Osteocyte (in vitro differentiated cells): ENCODE measurements at regions not wholly inside any gene's neighbourhood (a gene's known extent, or its start where the extent isn't known, plus 50 kb on each side); places are given as distances from the start of the nearest gene placed in this dataset.

Experiments used
- DNase-seq: peaks from one replicate; pipeline ENCODE4 v3.0.0; 2021; ENCODE audit warnings: mixed read lengths; ENCODE audit not compliant: unreplicated experiment; ENCODE audit errors: extremely low spot score
- H3K27ac Mint-ChIP-seq: one replicate; pipeline ENCODE4 v1.8.0; 2021; ENCODE audit warnings: mild to moderate bottlenecking, mixed read lengths; ENCODE audit not compliant: unreplicated experiment
- H3K27me3 Mint-ChIP-seq: one replicate; pipeline ENCODE4 v1.8.0; 2021; ENCODE audit warnings: mixed read lengths; ENCODE audit not compliant: unreplicated experiment
- H3K36me3 Mint-ChIP-seq: one replicate; pipeline ENCODE4 v1.8.0; 2021; ENCODE audit warnings: mixed read lengths; ENCODE audit not compliant: unreplicated experiment
- H3K4me1 Mint-ChIP-seq: one replicate; pipeline ENCODE4 v1.8.0; 2021; ENCODE audit warnings: mixed read lengths; ENCODE audit not compliant: unreplicated experiment
- H3K4me3 Mint-ChIP-seq: one replicate; pipeline ENCODE4 v1.8.0; 2021; ENCODE audit warnings: mild to moderate bottlenecking, moderate library complexity, mixed read lengths; ENCODE audit not compliant: unreplicated experiment
- H3K9me3 Mint-ChIP-seq: one replicate; pipeline ENCODE4 v1.8.0; 2021; ENCODE audit warnings: mixed read lengths; ENCODE audit not compliant: unreplicated experiment
- TF ChIP-seq, protein P1 (sequence below): fragments of 200-600 bp; sonication (generic); IDR thresholded peaks from 2 replicates; pipeline ENCODE4 v1.5.0; 2021; ENCODE audit warnings: antibody characterized with exemption, mild to moderate bottlenecking, moderate library complexity

GRCh38 chr7:156000601-156001396 is 188.5 kb upstream of the SHH start:
- H3K27me3 Mint-ChIP-seq, result no peaks in the 10 kb centered on the region
- H3K27ac Mint-ChIP-seq, result no peak overlapping the region
- H3K4me3 Mint-ChIP-seq, result no peak overlapping the region
- H3K9me3 Mint-ChIP-seq, result peaks cover 6% of the 10 kb centered on the region
- peak; percentile 73 for DNase-seq
- TF ChIP-seq, protein P1, sequence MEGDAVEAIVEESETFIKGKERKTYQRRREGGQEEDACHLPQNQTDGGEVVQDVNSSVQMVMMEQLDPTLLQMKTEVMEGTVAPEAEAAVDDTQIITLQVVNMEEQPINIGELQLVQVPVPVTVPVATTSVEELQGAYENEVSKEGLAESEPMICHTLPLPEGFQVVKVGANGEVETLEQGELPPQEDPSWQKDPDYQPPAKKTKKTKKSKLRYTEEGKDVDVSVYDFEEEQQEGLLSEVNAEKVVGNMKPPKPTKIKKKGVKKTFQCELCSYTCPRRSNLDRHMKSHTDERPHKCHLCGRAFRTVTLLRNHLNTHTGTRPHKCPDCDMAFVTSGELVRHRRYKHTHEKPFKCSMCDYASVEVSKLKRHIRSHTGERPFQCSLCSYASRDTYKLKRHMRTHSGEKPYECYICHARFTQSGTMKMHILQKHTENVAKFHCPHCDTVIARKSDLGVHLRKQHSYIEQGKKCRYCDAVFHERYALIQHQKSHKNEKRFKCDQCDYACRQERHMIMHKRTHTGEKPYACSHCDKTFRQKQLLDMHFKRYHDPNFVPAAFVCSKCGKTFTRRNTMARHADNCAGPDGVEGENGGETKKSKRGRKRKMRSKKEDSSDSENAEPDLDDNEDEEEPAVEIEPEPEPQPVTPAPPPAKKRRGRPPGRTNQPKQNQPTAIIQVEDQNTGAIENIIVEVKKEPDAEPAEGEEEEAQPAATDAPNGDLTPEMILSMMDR, result no peak
- no peaks in the 10 kb centered on the region for H3K36me3 Mint-ChIP-seq
- no peaks in the 10 kb centered on the region for H3K4me1 Mint-ChIP-seq

DNA sequence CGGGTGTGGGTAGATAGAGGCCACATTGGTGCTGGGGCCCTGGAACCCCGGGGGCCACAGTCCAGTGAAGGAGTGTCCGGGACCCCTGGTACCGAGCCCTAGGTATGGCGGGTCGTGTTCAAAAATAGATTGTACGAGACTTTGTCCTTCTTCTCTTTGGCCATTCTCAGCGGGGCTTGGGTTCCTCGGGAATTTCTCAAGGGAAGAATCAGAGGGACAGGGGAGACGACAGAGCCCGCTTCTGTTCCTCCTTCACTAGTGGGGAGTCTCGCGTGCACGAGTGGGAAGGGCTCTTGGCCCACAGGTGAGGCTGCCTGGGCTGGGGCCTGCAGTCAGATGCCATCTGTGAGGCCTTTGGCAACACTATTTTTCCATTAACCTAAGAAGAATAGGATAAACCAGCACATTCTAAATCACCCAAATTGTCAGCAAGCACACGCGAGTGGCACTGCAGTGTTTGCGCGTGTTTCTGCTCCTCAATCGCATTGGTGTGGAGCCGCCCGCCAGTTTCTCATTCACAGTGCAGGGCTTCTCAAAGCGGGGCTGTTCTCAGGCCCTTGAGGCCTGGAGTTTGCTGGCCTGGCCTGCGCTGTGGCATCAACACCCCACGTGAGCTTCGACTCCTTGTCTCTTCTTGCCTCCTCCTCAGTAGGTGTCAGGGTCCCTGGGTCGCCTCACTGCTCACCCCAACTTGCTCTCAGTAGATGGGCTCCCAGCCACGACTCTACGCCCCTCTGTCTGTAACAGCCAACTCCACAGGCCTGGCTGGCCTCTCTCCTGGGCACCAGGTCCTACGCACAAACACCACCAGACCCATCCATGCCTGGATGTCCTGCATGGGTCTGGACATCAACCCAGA is 187.6 kb upstream of the SHH start:
- no peaks in the 10 kb centered on the region for H3K36me3 Mint-ChIP-seq
- peak; percentile 72 for DNase-seq
- H3K4me1 Mint-ChIP-seq, result no peaks in the 10 kb centered on the region
- no peaks in the 10 kb centered on the region for H3K27me3 Mint-ChIP-seq
- no peak overlapping the region for H3K27ac Mint-ChIP-seq
- TF ChIP-seq, protein P1, result no peak
- no peak overlapping the region for H3K4me3 Mint-ChIP-seq
- peaks cover 6% of the 10 kb centered on the region for H3K9me3 Mint-ChIP-seq

DNA sequence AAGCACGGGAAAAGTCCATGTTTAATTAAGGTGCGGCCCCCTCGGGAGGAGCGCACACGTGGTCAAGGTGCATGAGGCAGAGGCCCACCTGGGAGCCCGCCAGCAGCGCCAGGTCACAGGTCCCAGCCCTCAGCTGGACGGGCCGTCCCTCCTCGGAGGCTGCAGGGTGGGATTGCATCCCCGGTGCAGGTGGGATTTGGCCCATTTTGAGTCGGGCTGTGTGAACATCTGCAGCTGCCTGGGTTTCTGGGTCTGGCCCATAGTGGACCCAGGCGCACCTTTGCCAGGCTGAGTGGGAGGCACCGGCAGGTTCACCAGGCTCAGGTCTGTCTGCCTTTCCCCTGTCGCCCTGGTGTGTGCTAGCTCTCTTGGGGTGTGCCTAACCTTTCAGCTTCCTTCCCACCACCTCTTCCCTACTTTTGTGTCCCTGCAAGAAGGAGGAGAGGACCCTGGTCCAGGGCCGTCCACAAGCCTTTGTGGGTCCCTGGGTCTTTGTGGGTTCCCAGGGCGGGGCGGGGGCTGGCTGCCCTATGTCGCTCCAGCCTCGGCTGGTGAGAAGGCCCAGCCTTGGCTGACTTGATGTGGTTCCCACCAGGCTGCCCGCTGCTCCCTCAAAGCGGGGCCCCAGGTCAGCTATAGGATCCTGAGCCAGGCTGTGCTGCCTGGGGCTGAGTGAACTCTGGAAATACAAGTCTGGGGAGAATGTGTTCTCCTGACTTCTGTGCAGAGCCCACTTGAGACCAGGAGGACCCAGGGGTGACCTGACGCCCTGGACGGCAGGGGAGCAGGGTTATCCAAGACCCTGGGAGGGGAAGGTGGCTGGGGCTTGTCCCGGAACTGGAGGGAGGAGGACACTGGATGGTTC is 186.7 kb upstream of the SHH start:
- Mint-ChIP-seq H3K9me3 (peaks cover 6% of the 10 kb centered on the region), H3K27ac (no peak overlapping the region), H3K4me1 (no peaks in the 10 kb centered on the region), H3K27me3 (no peaks in the 10 kb centered on the region), H3K4me3 (no peak overlapping the region), H3K36me3 (no peaks in the 10 kb centered on the region)
- DNase-seq, result peak; percentile 82
- TF ChIP-seq, protein P1, result no peak

GRCh38 chr7:155998328-155998691 is 186.0 kb upstream of the SHH start:
- no peaks in the 10 kb centered on the region for H3K27me3 Mint-ChIP-seq
- peak; percentile 79 for DNase-seq
- TF ChIP-seq, protein P1, result no peak
- H3K4me3 Mint-ChIP-seq, result no peak overlapping the region
- H3K36me3 Mint-ChIP-seq, result no peaks in the 10 kb centered on the region
- peaks cover 6% of the 10 kb centered on the region for H3K9me3 Mint-ChIP-seq
- H3K4me1 Mint-ChIP-seq, result no peaks in the 10 kb centered on the region
- H3K27ac Mint-ChIP-seq, result no peak overlapping the region
